ENCODE measurements at regions not wholly inside any gene's neighbourhood (a gene's known extent, or its start where the extent isn't known, plus 50 kb on each side); places are given as distances from the start of the nearest gene placed in this dataset.

- no peaks in the 10 kb centered on the region for H3K27me3 ChIP-seq
- no peaks in the 10 kb centered on the region for H3K9me3 ChIP-seq
- H3K27ac ChIP-seq = no peak overlapping the region
- TF ChIP-seq CTCF (IDR thresholded peaks at IDR 0.05) = no peak
- no peak for DNase-seq
- ATAC-seq = no peak
- intact Hi-C loops (cut with DNase I) = no loop called here
- H3K4me3 ChIP-seq = no peak overlapping the region
- H3K36me3 ChIP-seq = no peaks in the 10 kb centered on the region
- 75 to 80% methylated on average over 2 of the region's 2 CpGs for WGBS, 2 donors
- peaks cover 0 to 30% (median 13%) of the 10 kb centered on the region in 9 donors for H3K4me1 ChIP-seq
These were observed 986.7 kb downstream of the BCL11A start for GRCh38 chr2:59566739-59567138.

GRCh38 chr2:59561281-59561680 is 992.2 kb downstream of the BCL11A start:
- DNase-seq (no peak), ATAC-seq (no peak)
- Histone ChIP-seq H3K36me3 (no peaks in the 10 kb centered on the region), H3K27ac (no peak overlapping the region), H3K4me3 (no peak overlapping the region), H3K27me3 (no peaks in the 10 kb centered on the region), H3K4me1 (no peaks in the 10 kb centered on the region), H3K9me3 (no peaks in the 10 kb centered on the region)
- 72 to 81% methylated on average over 2 of the region's 2 CpGs for WGBS, 2 donors
- intact Hi-C loops (cut with DNase I) = no loop called here
- TF ChIP-seq CTCF (IDR thresholded peaks at IDR 0.05) = no peak

GRCh38 chr2:59560769-59561168 is 992.7 kb downstream of the BCL11A start:
- ATAC-seq (no peak), DNase-seq (no peak)
- H3K27ac ChIP-seq = no peak overlapping the region
- no peak overlapping the region for H3K4me3 ChIP-seq
- no peak for TF ChIP-seq CTCF (IDR thresholded peaks at IDR 0.05)
- intact Hi-C loops (cut with DNase I) = no loop called here
- H3K27me3 ChIP-seq = no peaks in the 10 kb centered on the region
- no peaks in the 10 kb centered on the region for H3K9me3 ChIP-seq
- no peaks in the 10 kb centered on the region for H3K36me3 ChIP-seq
- WGBS, 2 donors = 54 to 60% methylated on average over 3 of the region's 3 CpGs
- no peaks in the 10 kb centered on the region for H3K4me1 ChIP-seq

GRCh38 chr2:59540864-59541263 is 1012.6 kb downstream of the BCL11A start:
- H3K27me3 ChIP-seq = no peaks in the 10 kb centered on the region
- DNase-seq (no peak), ATAC-seq (no peak)
- peaks cover 0 to 4% (median 0%) of the 10 kb centered on the region in 11 donors for H3K9me3 ChIP-seq
- intact Hi-C loops (cut with DNase I) = no loop called here
- H3K4me1 ChIP-seq = no peaks in the 10 kb centered on the region
- no peak overlapping the region for H3K4me3 ChIP-seq
- 78 to 86% methylated on average over 4 of the region's 4 CpGs for WGBS, 2 donors
- TF ChIP-seq CTCF (IDR thresholded peaks at IDR 0.05) = no peak
- H3K27ac ChIP-seq = no peak overlapping the region
- H3K36me3 ChIP-seq = no peaks in the 10 kb centered on the region

Data from heart right ventricle (tissue), 16 donors.